GM21737 (cell line): ENCODE measurements at regions not wholly inside any gene's neighbourhood (a gene's known extent, or its start where the extent isn't known, plus 50 kb on each side); places are given as distances from the start of the nearest gene placed in this dataset.
"Not testable (repeated sequence)": the region's sequence is repeated elsewhere in the genome, so short reads cannot be mapped to it uniquely, and the experiment has no call there.

Experiments
- ATAC-seq: cut with Tn5 transposase; IDR thresholded peaks from one replicate; pipeline ENCODE4 v1.9.1; 2021; ENCODE audit warnings: mild to moderate bottlenecking, moderate library complexity; ENCODE audit not compliant: unreplicated experiment

GRCh38 chr6:163739966-163740365, 325.4 kb downstream of the QKI start:
- ATAC-seq: no peak

GRCh38 chr6:163739408-163739725, 324.8 kb downstream of the QKI start:
- ATAC-seq: no peak

GRCh38 chr6:163738725-163739407, 324.3 kb downstream of the QKI start:
- ATAC-seq: no peak

GRCh38 chr6:163738304-163738703, 323.8 kb downstream of the QKI start:
- ATAC-seq: no peak

GRCh38 chr6:163735076-163735475, 320.6 kb downstream of the QKI start:
- ATAC-seq: no peak

- ATAC-seq: no peak
Measured at GRCh38 chr6:163733061-163733460, 318.5 kb downstream of the QKI start.

GRCh38 chr6:163732479-163732878, 318.0 kb downstream of the QKI start:
- ATAC-seq: no peak

- not testable (repeated sequence) for ATAC-seq
Measured at GRCh38 chr6:163732014-163732351, 317.5 kb downstream of the QKI start.

GRCh38 chr6:163731215-163732013, 316.9 kb downstream of the QKI start:
- ATAC-seq: no peak

- no peak for ATAC-seq
Measured at GRCh38 chr6:163730246-163731210, 316.0 kb downstream of the QKI start.

GRCh38 chr6:163729127-163729872, 314.8 kb downstream of the QKI start:
- ATAC-seq: no peak

- ATAC-seq: no peak
Measured at GRCh38 chr6:163728442-163729126, 314.1 kb downstream of the QKI start.

- ATAC-seq: no peak
Measured at GRCh38 chr6:163726037-163726695, 311.6 kb downstream of the QKI start.

GRCh38 chr6:163725008-163725941, 310.8 kb downstream of the QKI start:
- no peak for ATAC-seq

GRCh38 chr6:163724196-163724595, 309.7 kb downstream of the QKI start:
- no peak for ATAC-seq

GRCh38 chr6:163723759-163724158, 309.2 kb downstream of the QKI start:
- no peak for ATAC-seq

- no peak for ATAC-seq
Measured at GRCh38 chr6:163721922-163722692, 307.6 kb downstream of the QKI start.

GRCh38 chr6:163721435-163721834, 306.9 kb downstream of the QKI start:
- ATAC-seq: no peak
